HUDEP-2 (cell line): ENCODE measurements at regions not wholly inside any gene's neighbourhood (a gene's known extent, or its start where the extent isn't known, plus 50 kb on each side); places are given as distances from the start of the nearest gene placed in this dataset.

ENCODE experiments used
- DNase-seq, 76 experiments: peaks; one replicate each; lab custom pipeline; 2025; ENCODE audit not compliant: unreplicated experiment in 76 of 76; lab: John Stamatoyannopoulos, UW

DNA sequence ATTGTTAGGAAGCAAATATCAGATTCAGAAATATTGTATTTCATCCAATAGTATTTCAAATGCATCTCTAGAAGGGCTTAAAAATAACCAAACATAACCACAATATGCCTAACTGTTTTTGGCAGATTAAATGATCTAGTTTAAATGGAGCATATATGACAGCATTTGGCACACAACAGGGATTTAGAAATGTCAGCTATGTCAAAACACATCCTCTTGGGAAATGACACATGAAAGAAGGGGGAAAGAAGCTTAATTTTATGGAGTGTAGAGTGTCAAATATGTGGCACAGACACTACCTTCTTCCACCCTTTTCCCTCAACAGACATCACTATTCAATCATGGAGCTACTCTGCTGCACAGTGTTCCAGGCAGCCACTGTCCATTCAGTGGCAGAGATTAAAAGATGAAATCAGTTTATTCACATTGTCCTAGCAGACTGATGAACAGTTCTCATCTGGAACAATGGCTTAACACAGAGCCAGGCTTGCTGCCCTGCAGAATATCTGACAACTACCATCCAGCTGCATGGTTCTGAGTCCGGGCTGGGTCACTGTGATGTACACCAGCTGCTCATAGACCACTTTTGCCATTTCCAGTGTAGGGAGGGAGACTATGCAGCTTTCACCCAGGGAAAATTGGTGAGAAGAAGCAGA lies 349.8 kb downstream of the DHX35 start:
- DNase-seq = no peak

DNA sequence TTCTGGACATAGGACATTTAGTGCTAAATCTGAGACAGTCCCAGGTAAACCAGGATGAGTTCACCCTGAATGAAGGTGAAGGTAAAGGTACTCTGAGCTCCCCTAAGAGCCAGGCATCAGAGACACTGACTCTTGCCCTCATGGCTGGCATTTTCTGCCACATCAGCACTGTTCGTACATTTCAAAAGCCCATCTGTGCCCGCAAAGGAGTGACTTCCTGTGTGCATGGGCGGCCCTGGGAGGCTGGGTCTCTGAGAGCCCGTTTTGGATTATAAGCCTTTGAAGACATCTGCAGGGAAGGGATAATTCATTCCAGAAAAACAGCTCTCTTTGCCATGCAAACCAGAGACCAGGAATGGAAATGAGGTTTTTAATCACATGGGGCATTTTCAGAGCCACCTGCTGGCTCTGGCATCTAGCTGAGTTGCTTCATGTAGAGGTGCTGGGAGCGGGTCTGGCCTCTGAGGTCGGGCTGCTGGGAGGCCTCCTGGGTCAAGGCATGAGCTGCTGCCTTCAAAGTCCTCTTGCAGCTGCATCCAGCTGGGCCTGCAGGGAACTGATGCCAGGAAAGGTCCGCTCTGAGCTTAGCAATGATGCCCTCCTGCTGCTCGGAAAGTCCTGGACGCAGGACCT lies 348.3 kb downstream of the DHX35 start:
- DNase-seq = no peak

DNA sequence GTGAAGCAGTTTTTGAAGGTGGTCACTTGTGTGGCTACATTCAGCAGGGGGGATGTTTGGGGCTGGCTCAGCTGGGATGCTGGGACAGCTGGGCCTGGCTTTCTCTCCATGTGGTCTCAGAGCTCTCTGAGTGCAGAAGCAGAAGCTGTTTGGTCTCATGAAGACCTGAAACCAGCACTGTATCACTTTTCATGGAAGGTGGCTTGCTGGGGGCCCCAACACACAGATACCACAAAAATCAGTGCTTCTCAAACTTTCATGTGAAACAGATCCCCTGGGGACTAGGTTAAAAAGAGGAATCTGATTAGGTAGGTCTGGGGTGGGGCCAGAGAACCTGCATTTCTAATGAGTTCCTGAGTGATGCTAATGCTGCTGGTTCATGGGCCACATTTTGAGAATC lies 347.3 kb downstream of the DHX35 start:
- DNase-seq = no peak

GRCh38 chr20:39302312-39302711 lies 340.2 kb downstream of the DHX35 start:
- DNase-seq = no peak

DNA sequence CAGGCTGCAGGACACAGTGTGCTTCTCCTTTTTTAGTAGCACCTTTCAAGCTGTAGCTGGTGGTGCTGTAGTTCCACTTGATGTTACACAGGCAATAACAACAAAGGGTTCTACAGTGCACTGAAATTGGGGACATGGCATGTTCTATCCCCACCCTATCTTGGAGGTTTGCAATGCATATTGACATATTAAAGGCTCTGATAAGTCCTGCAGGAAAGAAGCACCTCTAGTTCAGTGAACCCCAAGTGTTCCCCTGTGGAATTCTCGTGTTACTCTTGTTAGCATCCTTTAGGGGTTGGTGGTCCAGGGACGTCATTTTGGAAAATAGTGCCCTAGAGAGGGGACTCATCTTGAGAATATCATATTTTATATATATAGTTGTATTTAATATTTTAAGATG lies 337.6 kb downstream of the DHX35 start:
- DNase-seq = no peak

DNA sequence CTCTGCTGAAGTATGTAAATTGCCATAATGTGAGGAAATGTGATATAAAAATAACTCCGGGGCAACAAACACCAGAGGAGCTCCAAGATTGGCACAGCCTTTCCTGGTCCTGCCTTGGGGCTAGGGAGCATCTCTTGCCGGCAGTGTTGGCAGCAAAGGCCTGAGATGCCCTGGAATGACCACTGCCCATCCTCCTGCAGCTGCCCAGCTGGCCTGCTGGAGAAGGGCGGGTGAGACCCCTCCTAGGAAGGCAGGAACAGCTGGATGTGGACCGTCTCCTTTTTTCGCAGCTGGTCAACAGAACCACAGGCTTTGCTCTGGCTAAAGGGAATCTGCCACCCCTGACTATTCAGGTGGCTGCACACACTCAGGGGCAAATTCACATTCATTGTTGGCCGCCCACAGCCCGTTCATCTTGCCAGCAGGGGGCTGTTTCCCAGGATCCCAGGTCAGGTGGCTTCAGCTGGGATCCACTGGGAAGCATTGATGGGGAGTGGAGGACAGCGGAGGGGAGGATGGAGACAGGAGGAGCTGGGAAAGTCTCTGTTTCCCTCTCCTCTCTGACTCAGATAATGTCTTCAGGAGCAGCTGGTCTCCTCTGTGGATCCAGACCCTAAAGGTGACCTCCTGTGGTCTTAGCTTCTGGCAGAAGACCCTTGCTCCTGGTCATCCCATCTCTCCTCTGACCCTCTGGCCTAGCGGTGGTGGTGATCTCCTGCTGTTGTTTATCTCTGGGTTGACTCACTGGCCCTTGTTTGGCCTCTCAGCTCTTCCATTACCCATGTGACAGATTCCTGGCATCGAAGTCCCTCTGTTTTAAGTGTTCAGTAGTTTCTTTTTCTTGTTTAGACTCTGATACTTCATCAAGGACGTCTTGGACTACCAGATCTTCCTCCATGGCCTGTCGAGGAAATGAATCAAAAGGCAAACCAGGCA lies 336.7 kb downstream of the DHX35 start:
- DNase-seq = no peak

DNA sequence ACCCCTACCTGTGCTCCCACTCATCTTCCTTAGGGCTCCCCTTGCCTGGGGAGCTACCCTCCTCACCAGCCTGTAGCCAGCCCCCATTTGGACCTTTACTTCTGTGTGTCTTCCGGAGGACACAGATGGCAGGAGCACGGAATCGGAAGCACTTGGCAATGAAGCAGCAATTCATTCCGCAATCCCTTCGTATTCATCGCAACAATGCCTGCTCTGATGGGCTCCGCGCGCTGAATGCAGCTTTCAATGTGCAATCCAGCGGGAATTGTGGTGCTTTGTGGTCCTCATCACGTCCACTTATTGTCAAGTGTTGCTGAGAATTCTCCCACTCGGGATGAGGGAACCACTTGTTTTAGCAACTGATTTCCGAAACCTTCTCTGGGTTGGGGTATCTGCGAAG lies 336.0 kb downstream of the DHX35 start:
- DNase-seq = no peak

DNA sequence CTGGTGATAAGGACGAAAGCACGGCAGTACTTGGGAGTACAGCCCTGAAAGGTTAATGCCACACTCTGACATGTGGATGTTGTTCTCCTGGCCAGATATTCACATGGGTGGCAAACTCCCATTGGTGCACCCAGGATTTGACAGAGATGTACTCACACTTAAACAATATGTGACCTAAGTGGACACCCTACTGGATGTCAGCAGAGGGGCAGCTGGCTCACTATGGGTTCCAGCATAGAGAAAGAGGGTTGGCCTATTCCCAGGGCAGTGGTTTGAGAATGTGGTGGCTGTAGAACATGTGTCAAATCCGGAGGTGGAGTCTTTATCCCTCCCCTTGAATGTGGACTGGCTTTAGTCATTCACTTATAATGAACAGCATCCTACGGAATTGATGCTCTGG lies 333.2 kb downstream of the DHX35 start:
- DNase-seq = no peak

DNA sequence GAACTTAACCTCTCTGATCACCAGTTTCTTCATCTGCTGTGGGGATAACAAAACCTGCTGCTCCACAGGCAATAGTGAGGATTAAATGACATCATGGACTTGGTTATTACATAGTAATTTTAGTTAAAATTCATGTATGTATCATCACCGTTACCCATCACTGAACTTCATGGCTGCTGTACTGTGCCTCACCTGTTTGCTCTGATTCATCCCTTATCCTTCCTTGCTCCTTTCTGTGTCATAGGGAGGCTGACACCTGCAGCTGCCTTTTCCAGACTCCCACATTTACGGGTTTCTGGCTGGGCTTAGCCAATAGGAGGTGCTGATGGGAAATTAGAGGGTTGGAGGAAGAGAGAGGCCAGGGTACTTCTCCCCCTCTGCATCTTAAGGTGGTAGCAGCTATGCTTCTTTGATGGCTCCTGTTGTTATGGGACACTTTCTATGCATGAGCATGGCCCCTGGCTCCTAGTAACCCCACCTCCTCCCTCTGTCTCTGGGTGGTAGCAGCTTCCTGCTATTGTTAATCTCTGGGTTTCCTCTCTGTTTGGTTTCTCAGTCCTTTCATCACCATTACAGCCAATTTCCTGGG lies 332.1 kb downstream of the DHX35 start:
- no peak for DNase-seq

DNA sequence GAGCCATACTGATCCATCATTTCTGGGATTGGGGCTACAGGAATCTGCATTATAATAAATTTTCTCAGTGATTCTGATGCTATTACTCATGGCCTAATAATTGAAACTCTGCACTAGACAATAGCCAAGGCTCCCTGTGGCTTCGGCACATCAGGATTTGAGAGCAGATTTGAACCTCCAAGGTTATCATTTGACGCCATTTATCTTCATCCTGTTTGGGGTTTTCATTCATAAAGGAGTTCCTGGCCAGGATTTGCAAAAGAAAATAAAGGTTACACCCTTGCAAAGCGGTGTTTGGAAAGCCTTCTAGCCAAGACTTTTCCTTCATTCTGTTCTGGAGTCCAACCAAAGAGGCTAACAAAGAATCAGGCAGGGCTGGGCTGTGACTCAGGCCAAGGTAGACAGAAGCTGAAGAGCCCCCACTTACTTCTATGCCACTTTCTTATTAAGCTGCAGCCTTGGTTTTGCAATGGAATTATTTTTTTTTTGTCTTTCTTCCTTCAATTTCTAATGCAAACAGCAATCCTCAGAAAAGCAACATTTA lies 330.1 kb downstream of the DHX35 start:
- DNase-seq = no peak

GRCh38 chr20:39291301-39291700 lies 329.2 kb downstream of the DHX35 start:
- DNase-seq = no peak

- DNase-seq = no peak
Observed at GRCh38 chr20:39290575-39290974, 328.4 kb downstream of the DHX35 start.

DNA sequence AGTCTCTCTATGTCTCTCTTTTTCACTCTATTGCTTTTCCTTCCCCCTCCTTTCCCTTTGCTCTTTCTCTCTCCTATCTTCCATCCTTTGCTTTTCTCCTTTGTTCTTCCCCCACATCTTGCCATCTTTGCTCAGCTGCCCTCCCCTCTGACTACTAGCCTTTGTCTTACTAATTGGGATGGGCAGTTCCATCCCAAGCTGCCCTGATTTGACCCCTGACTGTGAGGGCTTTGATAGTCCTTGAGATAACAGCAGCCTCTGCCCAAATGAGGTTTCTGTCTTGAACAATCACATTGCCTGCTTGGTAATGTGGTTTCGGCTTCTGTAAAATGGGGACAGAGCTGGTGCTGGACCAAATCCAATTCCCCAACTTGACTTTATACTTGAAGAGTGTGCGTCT lies 327.7 kb downstream of the DHX35 start:
- no peak for DNase-seq

DNA sequence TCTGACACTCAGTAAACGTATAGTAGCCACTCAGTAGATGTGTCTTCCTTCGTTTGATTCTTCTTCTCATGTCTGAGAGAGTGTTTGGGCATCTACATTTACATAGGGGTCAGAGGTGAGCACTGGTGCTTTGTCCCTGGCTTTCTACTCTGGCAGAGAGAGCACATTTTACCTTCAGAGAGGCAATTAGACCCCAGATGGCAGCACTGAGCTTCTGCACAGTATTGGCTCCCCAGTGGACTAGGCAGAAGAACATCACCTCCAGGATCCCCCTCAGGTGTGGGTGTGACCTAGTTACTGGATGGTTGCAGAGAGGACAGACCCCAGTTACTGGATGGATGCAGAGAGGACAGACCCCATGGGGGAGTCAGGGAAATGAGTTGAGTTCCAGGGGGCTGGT lies 327.2 kb downstream of the DHX35 start:
- DNase-seq = peak in 4 of 76 experiments; percentile 1 to 13 (median 4)

- DNase-seq = no peak
Observed at GRCh38 chr20:39283464-39283863, 321.3 kb downstream of the DHX35 start.

DNA sequence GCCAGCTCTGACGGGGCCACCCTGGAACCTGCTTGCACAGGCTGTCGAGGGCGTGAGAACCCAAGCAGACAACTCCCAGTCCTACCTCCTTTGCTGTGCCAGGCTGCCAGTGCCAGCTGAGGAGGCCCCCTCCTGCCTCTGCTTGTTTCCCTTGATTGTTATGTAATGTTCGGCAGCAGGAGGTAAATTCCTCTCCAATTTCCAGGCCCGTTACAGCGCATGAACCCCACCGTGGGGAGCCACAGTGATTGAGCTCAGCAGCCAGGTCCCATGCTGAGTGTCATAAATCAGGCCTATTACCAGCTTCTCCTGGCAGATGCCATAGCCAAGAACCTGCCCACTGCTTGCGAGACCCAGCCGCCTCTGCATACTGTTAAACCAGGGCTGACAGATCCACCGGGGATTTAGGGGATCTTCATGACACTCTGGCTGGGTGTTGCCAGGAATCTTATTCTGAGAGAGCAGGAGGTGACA lies 320.5 kb downstream of the DHX35 start:
- no peak for DNase-seq

DNA sequence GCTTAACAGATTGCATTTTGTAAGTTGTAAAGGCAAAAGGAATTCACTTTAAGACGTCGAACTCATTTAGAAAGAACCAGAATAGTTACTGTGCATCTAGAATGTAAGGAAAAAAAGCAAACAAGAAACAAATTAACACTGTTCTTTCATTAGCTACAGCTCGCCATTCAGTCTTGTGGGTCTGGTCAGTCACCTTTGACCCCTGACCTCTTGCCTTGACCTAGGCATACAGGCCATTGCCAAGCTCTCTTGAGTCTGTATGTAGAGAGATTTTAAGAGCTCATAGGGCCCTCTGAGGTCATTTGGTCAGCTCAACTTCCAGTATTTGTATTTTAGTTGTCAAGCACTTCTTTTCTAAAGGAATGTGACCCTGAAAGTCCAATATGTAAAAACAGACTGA lies 318.7 kb downstream of the DHX35 start:
- DNase-seq = no peak

GRCh38 chr20:39278230-39278788 lies 316.2 kb downstream of the DHX35 start:
- no peak for DNase-seq

DNA sequence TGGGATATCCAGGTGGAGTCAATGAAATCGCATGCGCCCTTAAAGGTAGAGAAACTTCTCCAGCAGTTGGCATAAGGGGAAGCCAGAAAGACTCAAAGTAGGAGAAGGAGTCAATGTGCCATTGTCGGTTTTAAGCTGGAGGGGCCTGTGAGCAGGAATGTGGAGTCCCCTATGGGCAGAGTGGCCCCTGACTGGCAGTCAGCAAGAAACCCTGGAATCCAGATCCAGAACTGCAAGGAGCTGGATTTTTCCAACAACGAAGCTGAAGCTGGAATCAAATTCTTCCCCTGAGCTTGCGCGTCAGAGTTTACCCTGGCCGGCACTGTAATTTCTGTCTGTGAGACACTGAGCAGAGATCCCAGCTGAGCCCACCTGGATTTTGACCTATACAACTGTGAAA lies 315.0 kb downstream of the DHX35 start:
- DNase-seq = no peak

- DNase-seq = no peak
Observed at GRCh38 chr20:39270837-39271604, 308.9 kb downstream of the DHX35 start.
